Omental fat pad (tissue), 3 donors: ENCODE measurements at regions not wholly inside any gene's neighbourhood (a gene's known extent, or its start where the extent isn't known, plus 50 kb on each side); places are given as distances from the start of the nearest gene placed in this dataset.
"Not testable (repeated sequence)": the region's sequence is repeated elsewhere in the genome, so short reads cannot be mapped to it uniquely, and the experiment has no call there.

Experiments used
- ATAC-seq: fragments of 150-250 bp; one replicate; pipeline ENCODE4 v1.9.1; 2016; ENCODE audit warnings: mild to moderate bottlenecking, moderate library complexity; ENCODE audit not compliant: low FRiP score
- DNase-seq: peaks from one replicate; pipeline ENCODE4 v3.0.0-alpha.2; 2019; ENCODE audit warnings: low spot score
- TF ChIP-seq, protein P1 (sequence below), 3 donors: fragments of 450-650 bp; IDR thresholded peaks; one replicate each; pipeline ENCODE4 v1.5.1; 2016 to 2017; ENCODE audit warnings: antibody characterized with exemption in 3 of 3, mild to moderate bottlenecking in 3 of 3, moderate library complexity in 2 of 3

DNA sequence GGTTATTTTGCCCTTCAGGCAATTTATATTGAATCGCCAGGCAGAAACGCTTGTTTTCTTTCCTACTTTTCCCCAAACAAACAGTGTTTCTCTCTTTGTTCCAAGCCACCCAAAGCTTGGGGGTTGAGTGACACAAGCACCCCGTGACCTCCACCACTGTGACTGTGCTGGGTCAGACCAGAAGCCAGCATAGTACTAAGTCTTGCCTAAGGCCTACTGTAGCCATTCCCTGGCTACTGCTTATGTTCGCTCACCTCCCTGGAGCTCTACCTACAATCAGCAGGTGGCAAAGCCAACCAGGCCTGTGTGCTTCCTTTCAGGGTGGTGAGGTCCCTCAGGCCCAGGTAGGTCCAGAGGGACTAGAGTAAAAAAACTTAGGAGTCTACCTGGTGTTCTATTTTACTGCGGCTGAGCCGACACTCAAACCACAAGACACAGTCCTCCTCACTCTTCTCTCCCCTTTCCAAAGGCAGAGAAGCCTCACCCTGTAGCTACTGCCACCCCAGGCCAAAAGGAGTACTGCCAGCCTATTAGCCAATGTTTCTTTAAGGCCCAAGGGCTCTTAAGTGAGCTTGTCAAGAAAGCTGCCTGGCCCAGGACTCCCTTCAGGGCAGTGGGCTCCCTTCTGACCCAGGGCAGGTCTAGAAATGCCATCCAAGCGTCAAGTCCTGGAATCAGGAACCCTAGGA is 411.8 kb upstream of the MIS18BP1 start:
- DNase-seq (no peak), ATAC-seq (no peak)
- TF ChIP-seq, protein P1, sequence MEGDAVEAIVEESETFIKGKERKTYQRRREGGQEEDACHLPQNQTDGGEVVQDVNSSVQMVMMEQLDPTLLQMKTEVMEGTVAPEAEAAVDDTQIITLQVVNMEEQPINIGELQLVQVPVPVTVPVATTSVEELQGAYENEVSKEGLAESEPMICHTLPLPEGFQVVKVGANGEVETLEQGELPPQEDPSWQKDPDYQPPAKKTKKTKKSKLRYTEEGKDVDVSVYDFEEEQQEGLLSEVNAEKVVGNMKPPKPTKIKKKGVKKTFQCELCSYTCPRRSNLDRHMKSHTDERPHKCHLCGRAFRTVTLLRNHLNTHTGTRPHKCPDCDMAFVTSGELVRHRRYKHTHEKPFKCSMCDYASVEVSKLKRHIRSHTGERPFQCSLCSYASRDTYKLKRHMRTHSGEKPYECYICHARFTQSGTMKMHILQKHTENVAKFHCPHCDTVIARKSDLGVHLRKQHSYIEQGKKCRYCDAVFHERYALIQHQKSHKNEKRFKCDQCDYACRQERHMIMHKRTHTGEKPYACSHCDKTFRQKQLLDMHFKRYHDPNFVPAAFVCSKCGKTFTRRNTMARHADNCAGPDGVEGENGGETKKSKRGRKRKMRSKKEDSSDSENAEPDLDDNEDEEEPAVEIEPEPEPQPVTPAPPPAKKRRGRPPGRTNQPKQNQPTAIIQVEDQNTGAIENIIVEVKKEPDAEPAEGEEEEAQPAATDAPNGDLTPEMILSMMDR (IDR thresholded peaks at IDR 0.05) = no peak

DNA sequence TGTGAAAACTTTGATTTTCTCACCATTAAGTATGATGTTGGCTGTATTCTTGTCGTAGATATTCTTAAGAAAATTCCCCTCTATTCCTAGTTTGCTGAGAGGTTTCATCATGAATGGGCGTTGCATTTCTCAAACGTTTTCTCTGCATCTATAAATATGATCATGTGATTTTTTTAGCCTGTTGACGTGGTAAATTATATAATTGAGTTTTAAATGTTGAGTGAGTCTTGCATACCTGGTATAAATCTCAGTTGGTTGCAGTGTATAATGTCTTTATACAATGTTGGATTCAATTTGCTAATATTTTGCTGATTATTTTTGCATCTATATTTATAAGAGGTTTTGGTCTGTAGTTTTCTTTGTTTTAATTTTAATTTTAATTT is 405.9 kb upstream of the MIS18BP1 start:
- ATAC-seq (no peak), DNase-seq (no peak)
- TF ChIP-seq, protein P1 (IDR thresholded peaks at IDR 0.05) = no peak

DNA sequence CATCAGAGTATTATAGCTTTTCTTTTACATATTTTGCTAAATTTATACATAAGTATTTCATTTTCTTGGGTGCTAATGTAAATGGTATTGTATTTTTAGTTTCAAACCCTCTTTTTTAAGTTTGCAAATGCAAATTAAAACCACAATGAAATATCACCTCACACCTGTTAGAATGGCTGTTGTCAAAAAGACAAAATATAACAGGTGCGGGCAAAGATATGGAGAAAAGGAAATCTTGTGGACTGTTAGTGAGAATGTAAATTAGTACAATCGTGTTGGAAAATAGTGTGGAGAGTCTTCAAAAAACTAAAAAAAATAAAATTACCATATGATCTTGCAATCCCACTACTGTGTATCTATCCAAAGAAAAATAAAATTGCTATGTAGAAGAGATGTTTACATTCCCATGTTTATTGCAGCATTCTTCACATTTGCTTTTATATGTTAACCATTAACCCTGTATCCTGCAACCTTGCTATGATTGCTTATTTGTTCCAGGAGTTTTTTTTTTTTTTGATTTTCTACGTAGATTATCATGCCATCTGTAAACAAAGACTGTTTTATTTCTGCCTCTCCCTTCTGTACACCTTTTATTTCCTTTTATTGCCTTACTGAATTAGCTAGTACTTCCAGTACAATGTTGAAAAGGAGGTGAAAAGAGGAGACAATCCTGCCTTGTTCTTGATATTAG is 405.4 kb upstream of the MIS18BP1 start:
- ATAC-seq = no peak

DNA sequence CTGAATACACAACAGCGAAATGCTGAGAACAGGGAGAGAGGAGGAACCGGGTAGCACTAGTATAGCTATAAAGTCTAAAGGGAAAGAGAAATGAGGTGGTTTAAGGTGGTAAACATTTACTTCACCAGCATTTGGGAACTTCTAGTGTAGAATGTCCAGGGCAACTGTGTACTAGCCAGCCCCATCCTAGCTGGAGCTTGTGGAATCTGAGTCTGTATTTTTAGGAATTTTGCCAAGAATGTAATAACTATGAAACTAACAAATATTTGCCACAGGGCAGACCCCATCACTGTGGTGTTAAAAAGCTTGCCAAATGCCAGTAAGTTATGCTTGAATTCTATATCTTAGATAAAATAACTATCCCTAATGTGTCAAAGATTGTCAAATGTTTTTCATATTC is 398.9 kb upstream of the MIS18BP1 start:
- ATAC-seq (no peak), DNase-seq (no peak)
- TF ChIP-seq, protein P1 (IDR thresholded peaks at IDR 0.05) = no peak

More for the DNA sequence above, 405.4 kb upstream of the MIS18BP1 start:
- TF ChIP-seq, protein P1 (IDR thresholded peaks at IDR 0.05) = no peak
- DNase-seq = no peak

DNA sequence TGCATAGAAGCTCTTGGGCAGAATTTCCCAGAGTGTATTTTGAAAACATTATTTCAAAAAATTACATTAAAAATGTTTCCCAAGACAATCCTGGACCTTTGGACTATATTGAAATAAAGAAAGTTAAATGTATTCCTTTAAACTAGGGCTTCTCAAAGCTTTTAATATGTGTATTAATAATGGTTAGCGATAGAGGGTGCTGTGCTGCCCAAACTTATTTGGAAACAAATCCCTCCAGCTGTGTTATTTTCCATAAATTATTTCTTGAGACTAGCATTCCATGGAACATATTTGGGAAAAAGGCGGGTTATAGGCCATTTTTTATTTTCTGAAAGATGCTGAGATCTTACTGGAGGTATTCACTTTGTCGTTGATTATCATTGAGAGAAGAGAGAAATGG is 397.8 kb upstream of the MIS18BP1 start:
- DNase-seq (no peak), ATAC-seq (no peak)
- TF ChIP-seq, protein P1 (IDR thresholded peaks at IDR 0.05) = no peak

DNA sequence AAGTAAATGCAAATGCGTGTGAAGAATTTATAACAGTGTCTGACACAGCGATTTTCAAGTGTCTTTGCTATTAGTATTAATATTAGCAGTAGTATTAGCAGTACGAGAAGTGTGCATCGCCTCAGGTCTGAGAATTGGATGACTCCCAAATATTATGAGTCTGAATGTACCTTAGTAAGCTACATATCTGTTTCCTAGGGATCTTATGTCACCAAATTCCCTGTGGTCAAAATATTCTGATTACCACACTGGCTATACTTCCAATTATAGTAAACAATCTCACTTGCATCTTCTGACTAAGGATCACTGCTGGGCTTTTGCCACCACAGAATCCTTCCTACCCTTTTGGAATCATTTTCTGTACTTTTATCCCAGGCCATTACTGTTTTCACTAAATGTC is 396.0 kb upstream of the MIS18BP1 start:
- no peak for ATAC-seq
- DNase-seq = no peak
- TF ChIP-seq, protein P1 (IDR thresholded peaks at IDR 0.05) = no peak

DNA sequence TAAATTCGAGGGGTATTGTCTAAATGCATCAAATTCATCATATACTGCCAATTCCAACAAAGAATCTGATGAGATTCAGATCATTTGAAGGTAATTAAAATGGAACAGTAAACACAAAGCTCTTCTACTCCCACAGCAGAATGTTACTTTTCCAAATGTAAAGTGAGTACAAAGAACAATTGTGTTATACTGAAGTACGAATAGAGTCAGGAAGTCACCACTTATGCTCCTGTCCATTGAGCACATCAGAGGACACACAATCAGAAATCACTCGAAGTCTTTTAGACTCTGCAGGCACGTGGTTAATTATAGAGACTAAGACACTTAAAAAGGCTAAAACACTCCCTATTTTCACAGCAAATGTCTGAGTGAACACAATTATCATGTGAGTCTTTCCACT is 388.5 kb upstream of the MIS18BP1 start:
- TF ChIP-seq, protein P1 (IDR thresholded peaks at IDR 0.05) = no peak
- DNase-seq (no peak), ATAC-seq (no peak)

DNA sequence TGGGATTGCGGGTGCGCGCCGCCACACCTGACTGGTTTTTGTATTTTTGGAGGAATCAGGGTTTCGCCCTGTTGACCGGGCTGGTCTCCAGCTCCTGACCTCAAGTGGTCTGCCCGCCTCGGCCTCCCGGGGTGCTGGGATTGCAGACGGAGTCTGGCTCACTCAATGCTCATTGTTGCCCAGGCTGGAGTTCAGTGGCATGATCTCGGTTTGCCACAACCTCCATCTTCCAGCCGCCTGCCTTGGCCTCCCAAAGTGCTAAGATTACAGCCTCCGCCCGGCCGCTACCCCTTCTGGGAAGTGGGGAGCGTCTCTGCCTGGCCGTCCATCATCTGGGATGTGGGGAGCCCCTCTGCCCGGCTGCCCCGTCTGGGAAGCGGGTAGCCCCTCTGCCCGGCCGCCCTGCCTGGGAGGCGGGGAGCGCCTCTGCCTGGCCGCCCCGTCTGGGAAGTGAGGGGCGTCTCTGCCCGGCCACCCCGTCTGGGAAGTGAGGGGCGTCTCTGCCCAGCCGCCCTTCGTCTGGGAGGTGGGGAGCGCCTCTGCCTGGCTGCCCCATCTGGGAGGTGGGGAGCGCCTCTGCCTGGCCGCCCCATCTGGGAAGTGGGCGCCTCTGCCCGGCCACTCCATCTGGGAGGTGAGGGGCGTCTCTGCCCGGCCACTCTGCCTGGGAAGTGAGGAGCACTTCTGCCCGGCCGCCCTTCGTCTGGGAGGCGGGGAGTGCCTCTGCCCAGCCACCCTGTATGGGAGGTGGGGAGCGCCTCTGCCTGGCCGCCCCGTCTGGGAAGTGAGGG is 381.8 kb upstream of the MIS18BP1 start:
- not testable (repeated sequence) for DNase-seq, ATAC-seq
